ENCODE measurements at regions not wholly inside any gene's neighbourhood (a gene's known extent, or its start where the extent isn't known, plus 50 kb on each side); places are given as distances from the start of the nearest gene placed in this dataset.

- Mint-ChIP-seq H3K27me3 (ENCODE audit: insufficient read depth, low read depth, poor library complexity) (no peaks in the 10 kb centered on the region), H3K9me3 (no peaks in the 10 kb centered on the region; the same call in 2 of the 3 replicates), H3K36me3 (ENCODE audit: low read depth) (no peaks in the 10 kb centered on the region), H3K4me1 (peaks cover 13% of the 10 kb centered on the region), H3K27ac (no peak overlapping the region), H3K4me3 (no peak overlapping the region)
- TF ChIP-seq ETS1 (IDR thresholded peaks at IDR 0.05) (no peak), ZNF331 (CRISPR knock-in tag; IDR thresholded peaks at IDR 0.05; ENCODE audit: low read depth) (no peak), CREB1 (CRISPR knock-in tag; IDR thresholded peaks at IDR 0.05; ENCODE audit: low read depth) (no peak), REST (IDR thresholded peaks at IDR 0.05; ENCODE audit: unreplicated experiment) (no peak), POLR2AphosphoS5 (IDR thresholded peaks at IDR 0.05; ENCODE audit: low read depth) (no peak), NANOG (IDR thresholded peaks at IDR 0.05; ENCODE audit: borderline replicate concordance) (no peak), CTCF (conservative IDR thresholded peaks at IDR 0.05; ENCODE audit: low read depth in 2 of 2) (no peak), EZH2phosphoT487 (IDR thresholded peaks at IDR 0.05; ENCODE audit: unreplicated experiment) (no peak), JUNB (IDR thresholded peaks at IDR 0.05; ENCODE audit: unreplicated experiment) (no peak)
- TF ChIP-seq, protein P1, sequence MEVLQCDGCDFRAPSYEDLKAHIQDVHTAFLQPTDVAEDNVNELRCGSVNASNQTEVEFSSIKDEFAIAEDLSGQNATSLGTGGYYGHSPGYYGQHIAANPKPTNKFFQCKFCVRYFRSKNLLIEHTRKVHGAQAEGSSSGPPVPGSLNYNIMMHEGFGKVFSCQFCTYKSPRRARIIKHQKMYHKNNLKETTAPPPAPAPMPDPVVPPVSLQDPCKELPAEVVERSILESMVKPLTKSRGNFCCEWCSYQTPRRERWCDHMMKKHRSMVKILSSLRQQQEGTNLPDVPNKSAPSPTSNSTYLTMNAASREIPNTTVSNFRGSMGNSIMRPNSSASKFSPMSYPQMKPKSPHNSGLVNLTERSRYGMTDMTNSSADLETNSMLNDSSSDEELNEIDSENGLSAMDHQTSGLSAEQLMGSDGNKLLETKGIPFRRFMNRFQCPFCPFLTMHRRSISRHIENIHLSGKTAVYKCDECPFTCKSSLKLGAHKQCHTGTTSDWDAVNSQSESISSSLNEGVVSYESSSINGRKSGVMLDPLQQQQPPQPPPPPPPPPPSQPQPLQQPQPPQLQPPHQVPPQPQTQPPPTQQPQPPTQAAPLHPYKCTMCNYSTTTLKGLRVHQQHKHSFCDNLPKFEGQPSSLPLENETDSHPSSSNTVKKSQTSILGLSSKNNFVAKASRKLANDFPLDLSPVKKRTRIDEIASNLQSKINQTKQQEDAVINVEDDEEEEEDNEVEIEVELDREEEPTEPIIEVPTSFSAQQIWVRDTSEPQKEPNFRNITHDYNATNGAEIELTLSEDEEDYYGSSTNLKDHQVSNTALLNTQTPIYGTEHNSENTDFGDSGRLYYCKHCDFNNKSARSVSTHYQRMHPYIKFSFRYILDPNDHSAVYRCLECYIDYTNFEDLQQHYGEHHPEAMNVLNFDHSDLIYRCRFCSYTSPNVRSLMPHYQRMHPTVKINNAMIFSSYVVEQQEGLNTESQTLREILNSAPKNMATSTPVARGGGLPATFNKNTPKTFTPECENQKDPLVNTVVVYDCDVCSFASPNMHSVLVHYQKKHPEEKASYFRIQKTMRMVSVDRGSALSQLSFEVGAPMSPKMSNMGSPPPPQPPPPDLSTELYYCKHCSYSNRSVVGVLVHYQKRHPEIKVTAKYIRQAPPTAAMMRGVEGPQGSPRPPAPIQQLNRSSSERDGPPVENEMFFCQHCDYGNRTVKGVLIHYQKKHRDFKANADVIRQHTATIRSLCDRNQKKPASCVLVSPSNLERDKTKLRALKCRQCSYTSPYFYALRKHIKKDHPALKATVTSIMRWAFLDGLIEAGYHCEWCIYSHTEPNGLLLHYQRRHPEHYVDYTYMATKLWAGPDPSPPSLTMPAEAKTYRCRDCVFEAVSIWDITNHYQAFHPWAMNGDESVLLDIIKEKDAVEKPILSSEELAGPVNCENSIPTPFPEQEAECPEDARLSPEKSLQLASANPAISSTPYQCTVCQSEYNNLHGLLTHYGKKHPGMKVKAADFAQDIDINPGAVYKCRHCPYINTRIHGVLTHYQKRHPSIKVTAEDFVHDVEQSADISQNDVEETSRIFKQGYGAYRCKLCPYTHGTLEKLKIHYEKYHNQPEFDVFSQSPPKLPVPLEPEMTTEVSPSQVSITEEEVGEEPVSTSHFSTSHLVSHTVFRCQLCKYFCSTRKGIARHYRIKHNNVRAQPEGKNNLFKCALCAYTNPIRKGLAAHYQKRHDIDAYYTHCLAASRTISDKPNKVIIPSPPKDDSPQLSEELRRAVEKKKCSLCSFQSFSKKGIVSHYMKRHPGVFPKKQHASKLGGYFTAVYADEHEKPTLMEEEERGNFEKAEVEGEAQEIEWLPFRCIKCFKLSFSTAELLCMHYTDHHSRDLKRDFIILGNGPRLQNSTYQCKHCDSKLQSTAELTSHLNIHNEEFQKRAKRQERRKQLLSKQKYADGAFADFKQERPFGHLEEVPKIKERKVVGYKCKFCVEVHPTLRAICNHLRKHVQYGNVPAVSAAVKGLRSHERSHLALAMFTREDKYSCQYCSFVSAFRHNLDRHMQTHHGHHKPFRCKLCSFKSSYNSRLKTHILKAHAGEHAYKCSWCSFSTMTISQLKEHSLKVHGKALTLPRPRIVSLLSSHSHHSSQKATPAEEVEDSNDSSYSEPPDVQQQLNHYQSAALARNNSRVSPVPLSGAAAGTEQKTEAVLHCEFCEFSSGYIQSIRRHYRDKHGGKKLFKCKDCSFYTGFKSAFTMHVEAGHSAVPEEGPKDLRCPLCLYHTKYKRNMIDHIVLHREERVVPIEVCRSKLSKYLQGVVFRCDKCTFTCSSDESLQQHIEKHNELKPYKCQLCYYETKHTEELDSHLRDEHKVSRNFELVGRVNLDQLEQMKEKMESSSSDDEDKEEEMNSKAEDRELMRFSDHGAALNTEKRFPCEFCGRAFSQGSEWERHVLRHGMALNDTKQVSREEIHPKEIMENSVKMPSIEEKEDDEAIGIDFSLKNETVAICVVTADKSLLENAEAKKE (CRISPR knock-in tag; IDR thresholded peaks at IDR 0.05) = no peak
- H4K20me1 ChIP-seq (replicated peaks; ENCODE audit: insufficient read depth) = no peaks in the 10 kb centered on the region
- H3F3A ChIP-seq (replicated peaks; ENCODE audit: low read depth) = no peaks in the 10 kb centered on the region
- no peaks in the 10 kb centered on the region for H3K9me2 ChIP-seq (ENCODE audit: insufficient read depth)
- H3K36me3 ChIP-seq (ENCODE audit: insufficient read depth) = no peaks in the 10 kb centered on the region
- 0 out of 2 replicates have a peak overlapping the region, but pooled peaks have one; percentile 56 for H2AFZ ChIP-seq
- no peaks in the 10 kb centered on the region for H3K4me1 ChIP-seq (ENCODE audit: insufficient read depth)
- DNase-seq (ENCODE audit: low spot score) (no peak), ATAC-seq (peak; percentile 47; the same call in 2 of the 3 replicates)
- H3K4me2 ChIP-seq = no peak overlapping the region
- no peak overlapping the region for H3K27ac ChIP-seq (ENCODE audit: low read depth)
- no peaks in the 10 kb centered on the region for H3K27me3 ChIP-seq (ENCODE audit: insufficient read depth)
- H3K4me3 ChIP-seq = no peak overlapping the region
- no peaks in the 10 kb centered on the region for H3K79me2 ChIP-seq (replicated peaks; ENCODE audit: insufficient read depth)
Observed at GRCh38 chr22:48199667-48200066, 1437.2 kb downstream of the TBC1D22A start.

Data from GM23338 (cell line).